HEK293 (cell line): ENCODE measurements at regions not wholly inside any gene's neighbourhood (a gene's known extent, or its start where the extent isn't known, plus 50 kb on each side); places are given as distances from the start of the nearest gene placed in this dataset.

Experiments used
- CTCF ChIA-PET: fragments of 350-600 bp; formaldehyde crosslinking; extraction: SDS; loops from one replicate; lab custom pipeline; 2021; ENCODE audit warnings: antibody characterized with exemption; lab: Yijun Ruan, JAX
- POLR2A ChIA-PET: fragments of 300-600 bp; formaldehyde crosslinking; extraction: SDS; loops from one replicate; lab custom pipeline; 2020; ENCODE audit warnings: antibody characterized with exemption, inconsistent platforms; lab: Yijun Ruan, JAX
- H3K27ac ChIP-seq: fragments of 200-500 bp; sonication (Bioruptor generic); 2 replicates; pipeline ENCODE4 v1.5.1; 2014; ENCODE audit warnings: low read depth, low read length, control low read depth, inconsistent platforms; ENCODE audit errors: extremely low read depth
- H3K36me3 ChIP-seq, 2 experiments: fragments of 200-500 bp in 1 of 2; sonication (Bioruptor generic) in 1 of 2; 1 replicate in 1 of 2; 2 replicates in 1 of 2; pipeline ENCODE4 v1.5.1; 2014 to 2017; ENCODE audit warnings: inconsistent platforms in 2 of 2, low read length in 2 of 2; ENCODE audit not compliant: control insufficient read depth in 2 of 2, insufficient read depth in 1 of 2
- H3K4me1 ChIP-seq: fragments of 200-500 bp; sonication (Bioruptor generic); 2 replicates; pipeline ENCODE4 v1.5.1; 2014; ENCODE audit warnings: mild to moderate bottlenecking, low read length, inconsistent platforms; ENCODE audit not compliant: control insufficient read depth, insufficient read depth
- H3K4me3 ChIP-seq: 2 replicates; pipeline ENCODE4 v1.5.1; 2011; ENCODE audit warnings: low read depth, mild to moderate bottlenecking, control low read depth, low read length, moderate library complexity
- H3K9me3 ChIP-seq: fragments of 200-500 bp; sonication (Bioruptor generic); 2 replicates; pipeline ENCODE4 v1.5.1; 2014; ENCODE audit warnings: low read depth, low read length, inconsistent platforms; ENCODE audit not compliant: control insufficient read depth, insufficient read depth
- GLI4 ChIP-seq: fragments of 450-650 bp; formaldehyde crosslinking; IDR thresholded peaks from 2 replicates; pipeline ENCODE4 v1.5.1; 2016; ENCODE audit warnings: missing biosample characterization, missing genetic modification characterization
- HOXD13 ChIP-seq: sonication (generic); formaldehyde crosslinking; IDR thresholded peaks from 2 replicates; pipeline ENCODE4 v1.8.0; 2022; ENCODE audit warnings: missing genetic modification reagents, borderline replicate concordance
- KLF17 ChIP-seq: fragments of 450-650 bp; formaldehyde crosslinking; IDR thresholded peaks from 2 replicates; pipeline ENCODE4 v1.5.1; 2016; ENCODE audit warnings: missing biosample characterization, missing genetic modification characterization
- PATZ1 ChIP-seq: fragments of 450-650 bp; formaldehyde crosslinking; IDR thresholded peaks from 2 replicates; pipeline ENCODE4 v1.5.1; 2016; ENCODE audit warnings: missing biosample characterization, missing genetic modification characterization
- PRDM6 ChIP-seq: fragments of 450-650 bp; formaldehyde crosslinking; IDR thresholded peaks from 2 replicates; pipeline ENCODE4 v1.5.1; 2017; ENCODE audit warnings: missing biosample characterization, missing genetic modification characterization
- SP2 ChIP-seq: fragments of 450-650 bp; formaldehyde crosslinking; IDR thresholded peaks from 2 replicates; pipeline ENCODE4 v1.5.1; 2016; ENCODE audit warnings: missing biosample characterization, missing genetic modification characterization
- ZBTB7A ChIP-seq: fragments of 450-650 bp; formaldehyde crosslinking; IDR thresholded peaks from 2 replicates; pipeline ENCODE4 v1.5.1; 2016; ENCODE audit warnings: low read depth, missing biosample characterization, missing genetic modification characterization
- ZNF184 ChIP-seq: fragments of 450-650 bp; IDR thresholded peaks from 2 replicates; pipeline ENCODE4 v1.5.1; 2018; ENCODE audit warnings: missing biosample characterization, mild to moderate bottlenecking, missing genetic modification characterization
- ZNF24 ChIP-seq: fragments of 450-650 bp; formaldehyde crosslinking; IDR thresholded peaks from 2 replicates; pipeline ENCODE4 v1.5.1; 2016; ENCODE audit warnings: missing biosample characterization, missing genetic modification characterization
- ZNF266 ChIP-seq: fragments of 450-650 bp; formaldehyde crosslinking; IDR thresholded peaks from 2 replicates; pipeline ENCODE4 v1.5.1; 2016; ENCODE audit warnings: missing biosample characterization, missing genetic modification characterization, low read depth
- ZNF354C ChIP-seq: fragments of 450-650 bp; formaldehyde crosslinking; IDR thresholded peaks from 2 replicates; pipeline ENCODE4 v1.5.1; 2016; ENCODE audit warnings: missing biosample characterization, missing genetic modification characterization, low read depth, borderline replicate concordance
- ZNF449 ChIP-seq: fragments of 450-650 bp; formaldehyde crosslinking; IDR thresholded peaks from 2 replicates; pipeline ENCODE4 v1.5.1; 2017; ENCODE audit warnings: missing biosample characterization, mild to moderate bottlenecking, missing genetic modification characterization, moderate library complexity
- ZNF548 ChIP-seq: fragments of 450-650 bp; formaldehyde crosslinking; IDR thresholded peaks from 2 replicates; pipeline ENCODE4 v1.5.1; 2016; ENCODE audit warnings: missing biosample characterization, missing genetic modification characterization
- ZNF580 ChIP-seq: fragments of 450-650 bp; formaldehyde crosslinking; IDR thresholded peaks from 2 replicates; pipeline ENCODE4 v1.5.1; 2016; ENCODE audit warnings: missing biosample characterization, missing genetic modification characterization
- ZNF600 ChIP-seq: fragments of 450-650 bp; formaldehyde crosslinking; IDR thresholded peaks from 2 replicates; pipeline ENCODE4 v1.5.1; 2016; ENCODE audit warnings: missing biosample characterization, missing genetic modification characterization
- ZNF610 ChIP-seq: fragments of 450-650 bp; formaldehyde crosslinking; IDR thresholded peaks from 2 replicates; pipeline ENCODE4 v1.5.1; 2016; ENCODE audit warnings: missing biosample characterization, missing genetic modification characterization, borderline replicate concordance
- ZNF660 ChIP-seq: fragments of 450-650 bp; IDR thresholded peaks from 2 replicates; pipeline ENCODE4 v1.5.1; 2018; ENCODE audit warnings: missing biosample characterization, mild to moderate bottlenecking, missing genetic modification characterization
- ZNF701 ChIP-seq: fragments of 450-650 bp; formaldehyde crosslinking; IDR thresholded peaks from 2 replicates; pipeline ENCODE4 v1.5.1; 2016; ENCODE audit warnings: missing biosample characterization, missing genetic modification characterization
- ZNF704 ChIP-seq: fragments of 450-650 bp; formaldehyde crosslinking; IDR thresholded peaks from 2 replicates; pipeline ENCODE4 v1.5.1; 2016; ENCODE audit warnings: missing biosample characterization, missing genetic modification characterization
- ZSCAN18 ChIP-seq: fragments of 450-650 bp; formaldehyde crosslinking; IDR thresholded peaks from 2 replicates; pipeline ENCODE4 v1.5.1; 2016; ENCODE audit warnings: missing biosample characterization, missing genetic modification characterization

GRCh38 chr9:126114409-126114760 is 212.2 kb upstream of the MVB12B start (continued):
- no peak for TF ChIP-seq PATZ1 (tag by site-specific recombination)

- no peaks in the 10 kb centered on the region for H3K4me1 ChIP-seq
- POLR2A ChIA-PET: no interaction called here
- no peaks in the 10 kb centered on the region for H3K36me3 ChIP-seq
- H3K9me3 ChIP-seq: no peaks in the 10 kb centered on the region
- no peak overlapping the region for H3K4me3 ChIP-seq
- no peak overlapping the region for H3K27ac ChIP-seq
- CTCF ChIA-PET: interaction anchor here (0.7 kb wide), 1 partner anchor 407 kb away, joined by 6 read pairs; no protein-coding TSS in a partner anchor
- no peak for TF ChIP-seq ZNF548 (tag by site-specific recombination)
- no peak for TF ChIP-seq ZNF184
- no peak for TF ChIP-seq ZNF580 (tag by site-specific recombination)
- no peak for TF ChIP-seq ZSCAN18 (tag by site-specific recombination)
- no peak for TF ChIP-seq SP2 (tag by site-specific recombination)
- no peak for TF ChIP-seq HOXD13 (CRISPR knock-in tag)
- TF ChIP-seq GLI4 (tag by site-specific recombination): no peak
- no peak for TF ChIP-seq ZNF610 (tag by site-specific recombination)
- TF ChIP-seq ZNF24 (tag by site-specific recombination): no peak
- TF ChIP-seq ZNF701 (tag by site-specific recombination): no peak
- no peak for TF ChIP-seq ZNF704 (tag by site-specific recombination)
- TF ChIP-seq PRDM6 (tag by site-specific recombination): no peak
- no peak for TF ChIP-seq ZNF354C (tag by site-specific recombination)
- TF ChIP-seq ZNF266 (tag by site-specific recombination): no peak
- TF ChIP-seq ZNF449 (tag by site-specific recombination): no peak
- TF ChIP-seq PATZ1 (tag by site-specific recombination): no peak
- TF ChIP-seq ZNF600 (tag by site-specific recombination): no peak
- no peak for TF ChIP-seq KLF17 (tag by site-specific recombination)
- no peak for TF ChIP-seq ZNF660 (tag by site-specific recombination)
- no peak for TF ChIP-seq ZBTB7A (tag by site-specific recombination)
Measured at GRCh38 chr9:126114850-126115460, 211.7 kb upstream of the MVB12B start.
